PC-9 (cell line): ENCODE measurements at regions not wholly inside any gene's neighbourhood (a gene's known extent, or its start where the extent isn't known, plus 50 kb on each side); places are given as distances from the start of the nearest gene placed in this dataset.

Experiments used
- EZH2 ChIP-seq: fragments of 200-600 bp; sonication (generic); IDR thresholded peaks from 2 replicates; pipeline ENCODE4 v1.8.0; 2017; ENCODE audit warnings: antibody characterized with exemption, low read depth
- TF ChIP-seq, protein P1 (sequence below): fragments of 200-600 bp; sonication (generic); conservative IDR thresholded peaks from 2 replicates; pipeline ENCODE4 v1.6.1; 2017; ENCODE audit warnings: mixed run types, antibody characterized with exemption, mild to moderate bottlenecking, moderate library complexity

DNA sequence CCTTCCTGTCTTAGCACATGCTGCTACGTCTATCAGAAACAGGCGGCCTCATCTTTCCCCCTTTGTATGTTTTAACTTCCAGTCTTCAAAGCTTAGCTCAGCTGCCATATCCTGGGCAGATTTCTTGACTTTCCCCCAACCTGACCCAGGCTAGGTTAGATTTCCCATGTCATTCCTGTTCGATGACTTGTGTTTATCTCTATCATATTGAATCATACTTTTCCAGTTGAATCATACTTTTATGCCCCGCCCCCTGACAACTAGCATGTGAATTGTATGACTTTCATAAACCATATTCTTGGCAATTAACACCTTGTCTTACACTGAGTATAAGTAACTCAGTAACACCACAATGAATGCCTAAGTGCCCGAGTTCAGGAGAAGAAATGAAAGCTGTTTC, 128.3 kb downstream of the CYRIA start:
- TF ChIP-seq, protein P1, sequence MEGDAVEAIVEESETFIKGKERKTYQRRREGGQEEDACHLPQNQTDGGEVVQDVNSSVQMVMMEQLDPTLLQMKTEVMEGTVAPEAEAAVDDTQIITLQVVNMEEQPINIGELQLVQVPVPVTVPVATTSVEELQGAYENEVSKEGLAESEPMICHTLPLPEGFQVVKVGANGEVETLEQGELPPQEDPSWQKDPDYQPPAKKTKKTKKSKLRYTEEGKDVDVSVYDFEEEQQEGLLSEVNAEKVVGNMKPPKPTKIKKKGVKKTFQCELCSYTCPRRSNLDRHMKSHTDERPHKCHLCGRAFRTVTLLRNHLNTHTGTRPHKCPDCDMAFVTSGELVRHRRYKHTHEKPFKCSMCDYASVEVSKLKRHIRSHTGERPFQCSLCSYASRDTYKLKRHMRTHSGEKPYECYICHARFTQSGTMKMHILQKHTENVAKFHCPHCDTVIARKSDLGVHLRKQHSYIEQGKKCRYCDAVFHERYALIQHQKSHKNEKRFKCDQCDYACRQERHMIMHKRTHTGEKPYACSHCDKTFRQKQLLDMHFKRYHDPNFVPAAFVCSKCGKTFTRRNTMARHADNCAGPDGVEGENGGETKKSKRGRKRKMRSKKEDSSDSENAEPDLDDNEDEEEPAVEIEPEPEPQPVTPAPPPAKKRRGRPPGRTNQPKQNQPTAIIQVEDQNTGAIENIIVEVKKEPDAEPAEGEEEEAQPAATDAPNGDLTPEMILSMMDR = no peak
- TF ChIP-seq EZH2 = no peak
